Left renal pelvis (tissue), 4 donors: ENCODE measurements at regions not wholly inside any gene's neighbourhood (a gene's known extent, or its start where the extent isn't known, plus 50 kb on each side); places are given as distances from the start of the nearest gene placed in this dataset.
"Not testable (repeated sequence)": the region's sequence is repeated elsewhere in the genome, so short reads cannot be mapped to it uniquely, and the experiment has no call there.

ENCODE experiments used
- DNase-seq, 4 donors: peaks; one replicate each; pipeline ENCODE4 v3.0.0-alpha.2; 2013; ENCODE audit warnings: low read depth in 4 of 4, low spot score in 3 of 4

DNA sequence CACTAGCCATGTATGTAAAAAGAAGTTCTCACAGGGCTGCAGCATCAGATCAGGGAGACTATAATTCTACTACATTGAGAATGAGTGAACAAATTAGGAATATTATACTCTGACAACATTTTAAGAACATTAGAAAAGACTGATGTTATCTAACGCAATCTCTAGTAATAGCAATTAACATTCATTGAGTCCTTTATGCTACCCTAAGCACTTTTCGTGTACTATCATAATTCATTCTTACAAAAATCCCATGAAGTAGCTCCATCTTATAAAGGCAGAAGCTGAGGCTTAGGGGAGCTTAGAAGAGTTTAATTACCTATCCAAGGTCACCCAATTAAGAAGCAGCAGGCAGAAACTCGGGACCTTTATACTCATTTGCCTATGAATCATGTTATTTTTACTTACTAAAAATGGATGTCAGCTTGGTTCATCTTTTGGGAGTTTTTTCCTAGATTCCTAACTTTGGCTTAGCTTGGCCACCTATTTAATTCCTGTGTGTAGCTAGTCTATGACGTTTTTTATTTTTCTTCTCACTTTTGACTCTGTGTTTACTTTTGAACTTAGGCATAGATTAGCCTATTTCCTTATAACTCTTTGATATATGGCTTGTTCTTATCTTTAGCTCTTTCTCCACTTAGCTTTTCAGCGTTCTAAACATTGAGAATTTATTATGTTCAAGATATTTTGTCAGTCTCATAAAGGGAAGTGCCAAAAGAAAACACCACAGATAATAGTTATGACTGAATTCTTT lies 333.5 kb upstream of the DCN start:
- DNase-seq = no peak

DNA sequence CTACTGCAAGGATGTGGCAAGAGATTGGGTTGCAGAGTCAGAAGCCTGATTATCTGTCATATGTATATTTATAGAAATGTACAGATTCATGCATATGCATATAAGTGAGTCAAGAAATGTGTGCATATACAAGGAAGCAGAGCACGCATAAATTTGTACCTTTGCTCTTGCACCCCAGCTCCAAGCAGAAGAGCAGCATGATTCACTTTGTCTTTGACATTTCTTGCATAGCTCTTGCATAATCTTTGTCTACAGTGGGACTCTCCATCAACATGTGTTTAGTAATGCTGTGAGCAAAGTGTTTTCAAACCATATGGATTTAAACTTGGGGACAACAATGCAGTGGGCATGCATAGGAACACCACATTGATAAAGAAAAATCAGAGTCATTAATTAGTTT lies 330.7 kb upstream of the DCN start:
- no peak for DNase-seq

DNA sequence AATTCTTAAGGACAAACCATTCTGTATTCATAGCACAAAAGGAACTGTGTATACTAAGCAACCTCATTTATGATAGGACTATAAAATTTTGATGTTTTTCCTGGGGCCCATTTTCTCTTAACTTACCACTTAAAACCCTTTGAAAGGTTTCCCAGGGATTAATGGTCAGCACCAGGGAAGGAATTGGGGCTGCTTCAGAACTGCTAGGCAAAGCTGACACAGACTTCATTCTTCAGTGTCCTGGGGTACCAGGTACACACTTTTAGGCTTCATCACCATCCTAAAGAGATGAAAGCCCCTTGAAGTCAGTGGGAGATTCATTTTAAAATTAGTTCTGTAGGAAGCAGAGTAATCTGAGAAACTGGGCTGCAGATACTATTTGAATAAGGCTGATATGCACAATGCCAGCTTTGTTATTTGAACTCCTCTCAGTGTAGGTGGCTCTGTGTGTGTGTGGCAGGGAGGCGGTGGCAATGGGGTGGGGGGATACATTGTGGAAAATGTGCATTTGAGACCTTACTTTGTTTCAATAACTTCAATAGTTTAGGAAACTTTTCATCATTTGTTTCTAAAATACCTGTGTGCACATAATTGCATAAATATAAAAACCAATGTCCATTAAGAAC lies 329.3 kb upstream of the DCN start:
- DNase-seq = no peak

DNA sequence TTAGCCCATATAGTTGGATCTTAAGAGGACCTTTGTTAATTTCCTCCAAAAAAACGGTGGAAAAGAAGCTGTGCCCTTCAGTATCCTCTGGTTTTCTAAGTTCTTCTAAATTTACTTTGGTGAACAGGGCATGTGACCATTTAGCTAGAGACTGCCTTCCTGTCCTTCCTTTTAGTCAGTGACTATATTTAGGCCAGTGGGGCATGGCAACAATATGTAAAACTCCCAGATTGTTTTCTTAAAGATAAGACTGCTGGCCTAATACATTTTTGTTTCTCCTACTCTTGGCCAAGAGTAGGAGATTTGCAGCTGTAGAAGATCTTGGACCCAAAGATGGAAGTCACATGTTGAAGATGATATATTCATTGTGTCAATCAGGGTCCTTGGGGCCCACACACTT lies 325.1 kb upstream of the DCN start:
- DNase-seq = no peak

DNA sequence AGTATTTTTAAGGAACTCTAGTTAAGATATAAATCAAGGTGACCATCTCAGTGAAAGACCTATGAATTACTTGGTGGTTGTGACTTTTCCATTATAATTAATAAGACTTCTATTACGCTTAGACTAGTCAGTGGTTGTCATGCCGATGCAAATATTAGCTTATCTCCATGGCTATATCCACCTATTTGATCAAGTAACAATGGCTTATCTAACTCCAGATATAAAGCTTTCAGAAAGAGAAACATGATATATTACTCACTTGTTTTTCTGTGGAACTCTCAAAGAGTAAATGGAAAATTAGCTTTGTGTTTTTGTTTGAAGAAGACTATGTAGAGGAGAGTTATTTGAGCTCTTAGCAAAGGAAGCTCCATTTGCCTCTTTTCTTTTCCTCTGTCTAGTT lies 323.8 kb upstream of the DCN start:
- DNase-seq = no peak

DNA sequence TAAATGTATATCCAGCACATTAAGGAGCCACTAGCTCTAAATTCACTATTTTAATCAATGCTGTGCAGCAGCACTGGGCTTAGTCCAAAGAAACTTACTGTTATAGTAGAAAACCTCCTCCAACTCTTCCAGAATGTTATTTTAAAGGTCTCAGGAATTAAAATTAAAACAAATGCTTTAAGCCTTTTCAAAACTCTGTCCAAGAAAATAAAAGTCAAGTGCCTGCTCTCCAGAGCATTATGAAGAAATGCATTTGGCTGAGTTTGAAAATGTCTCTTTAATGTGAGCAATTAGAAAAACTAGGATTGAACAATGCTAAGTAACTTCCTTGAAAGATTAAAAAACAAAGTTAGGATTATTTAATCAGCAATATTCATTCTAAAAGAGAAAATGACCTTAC lies 322.4 kb upstream of the DCN start:
- no peak for DNase-seq

DNA sequence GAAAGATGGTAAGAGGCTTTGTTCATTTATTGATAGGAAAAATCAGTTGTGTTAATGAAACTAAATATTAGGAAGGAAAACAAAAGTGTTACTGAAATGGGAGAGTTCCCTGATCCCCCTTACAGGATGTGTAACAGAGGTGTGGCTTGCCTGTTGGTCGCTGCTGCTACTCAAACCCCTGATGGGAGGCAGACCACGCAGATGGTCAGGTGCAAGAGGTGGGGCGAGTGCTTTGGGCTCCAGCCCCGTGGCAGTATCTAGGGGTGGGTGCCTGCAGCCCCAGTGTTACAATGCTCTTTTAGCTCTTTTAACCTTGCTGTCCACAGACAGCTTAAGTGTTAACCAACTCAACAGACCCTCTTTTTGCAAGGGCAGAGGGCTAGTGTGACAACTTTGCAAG lies 319.6 kb upstream of the DCN start:
- no peak for DNase-seq

DNA sequence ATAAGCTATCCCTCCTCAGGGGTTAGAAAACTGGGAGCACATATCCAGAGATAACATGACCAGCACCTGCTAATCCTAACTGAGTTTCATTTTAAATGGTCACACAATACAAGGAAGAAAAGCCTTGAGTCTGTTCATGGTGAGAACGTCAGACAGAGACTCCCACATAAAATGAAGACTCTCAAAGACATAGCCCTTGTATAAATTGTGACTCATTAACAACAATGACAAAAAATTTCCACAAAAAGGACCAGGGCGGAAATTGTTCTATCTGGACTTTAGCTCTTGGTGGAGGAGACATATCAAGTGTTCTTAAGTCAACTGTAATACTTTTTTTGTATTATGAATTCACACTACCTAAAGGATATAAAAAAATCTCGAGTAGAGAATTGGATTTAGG lies 313.7 kb upstream of the DCN start:
- no peak for DNase-seq

DNA sequence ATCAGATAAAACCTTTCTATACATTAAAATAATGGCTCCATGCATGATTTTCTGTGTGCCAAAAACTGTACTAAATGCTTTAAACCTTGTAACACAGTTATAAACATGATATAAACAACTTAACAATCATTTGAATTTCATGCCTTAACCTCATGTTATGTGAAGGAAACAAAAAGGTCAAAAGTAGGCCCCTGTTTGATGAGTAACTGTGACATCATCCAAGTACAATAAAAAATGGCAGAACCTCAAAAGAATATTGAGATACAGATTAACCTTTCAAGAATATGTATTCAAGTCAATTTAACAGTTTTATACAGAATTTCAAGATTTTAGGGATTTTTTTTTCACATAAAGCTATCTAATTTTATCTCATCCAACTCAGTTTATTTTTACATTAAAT lies 310.7 kb upstream of the DCN start:
- no peak for DNase-seq

DNA sequence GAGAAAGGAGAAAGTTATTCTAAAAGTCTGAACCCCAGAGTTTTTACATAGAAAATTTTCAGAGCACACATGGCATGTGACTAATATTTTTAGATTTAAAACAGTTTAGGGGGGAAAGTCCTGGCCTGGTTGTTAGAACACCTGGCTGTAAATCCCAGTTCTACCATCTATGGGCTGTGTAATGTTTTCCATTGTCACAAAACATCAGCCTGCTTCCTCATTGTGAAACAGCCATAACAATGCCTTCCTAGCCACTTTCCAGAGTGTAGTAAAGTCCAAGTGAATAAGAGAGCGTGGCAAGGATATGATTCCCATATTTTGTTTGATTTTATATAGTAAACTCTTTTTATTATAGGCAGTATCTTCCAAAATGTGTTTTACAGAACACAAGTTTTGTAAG lies 310.0 kb upstream of the DCN start:
- DNase-seq = no peak

DNA sequence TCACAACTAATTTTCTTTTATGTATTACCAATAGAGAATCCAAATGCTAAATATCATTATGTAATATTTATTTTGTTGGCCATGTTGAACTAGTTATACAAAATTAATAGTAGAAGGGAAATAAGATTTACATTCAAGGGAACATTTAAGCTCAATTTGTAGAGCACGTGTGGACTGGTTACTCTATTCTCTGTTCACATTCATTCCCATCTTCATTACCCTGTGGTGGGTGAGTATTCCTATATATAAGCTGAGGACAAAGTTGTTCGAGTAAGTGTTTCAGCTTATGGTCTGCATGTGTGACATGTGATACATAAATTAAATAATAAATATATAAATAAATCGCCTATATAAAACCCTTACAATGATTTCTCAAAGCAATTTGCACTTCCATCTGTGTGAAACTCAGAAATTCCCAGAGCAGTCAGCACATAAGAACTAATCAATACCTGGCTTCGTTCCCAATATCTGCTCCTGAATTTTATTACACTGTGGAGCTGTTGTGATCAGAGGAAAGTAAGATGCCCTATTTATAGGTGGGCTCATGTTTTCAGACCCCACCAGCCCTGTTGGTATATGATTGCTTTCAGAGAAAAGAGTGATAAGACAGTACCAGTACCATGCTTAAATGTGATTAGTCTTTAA lies 308.2 kb upstream of the DCN start:
- DNase-seq = no peak

DNA sequence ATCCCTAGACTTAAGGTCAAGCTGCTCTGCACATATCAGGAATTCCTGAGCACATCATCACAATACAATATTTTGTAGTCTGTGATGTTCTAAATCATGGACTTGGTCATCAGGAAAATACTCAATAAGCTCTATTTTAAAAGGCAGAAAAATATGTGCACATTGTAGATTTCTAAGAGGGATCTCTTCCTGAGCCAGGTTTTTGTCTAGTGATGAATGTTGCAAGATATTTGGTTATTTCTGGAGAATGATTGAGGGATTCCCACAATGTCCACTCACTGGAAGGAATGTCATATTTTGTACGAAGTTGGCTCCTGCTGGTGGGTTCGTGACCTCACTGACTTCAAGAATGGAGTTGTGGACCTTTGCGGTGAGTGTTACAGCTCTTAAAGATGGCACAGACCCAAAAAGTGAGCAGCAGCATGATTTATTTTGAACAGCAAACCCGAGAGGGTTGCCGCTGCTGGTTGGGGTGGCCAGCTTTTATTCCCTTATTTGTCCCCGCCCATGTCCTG lies 300.9 kb upstream of the DCN start:
- DNase-seq = no peak

DNA sequence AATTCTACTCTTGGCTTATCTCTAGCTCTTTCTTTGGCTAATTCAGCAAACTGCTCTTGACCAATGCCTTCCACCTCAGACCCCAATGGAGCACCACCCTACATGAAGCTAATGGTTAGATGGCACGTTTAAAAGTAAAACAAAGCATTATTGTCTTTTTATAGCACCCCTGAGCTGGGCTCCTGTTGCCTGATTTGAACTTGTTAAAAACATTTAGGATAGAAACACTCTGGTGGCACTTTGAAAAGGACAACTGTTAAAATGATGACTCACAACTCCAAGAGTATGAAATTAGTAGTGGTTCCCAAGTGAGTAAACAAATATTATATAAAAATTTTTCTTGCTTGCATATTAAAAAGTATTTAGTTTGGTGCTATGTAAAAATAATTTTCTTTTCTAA lies 299.6 kb upstream of the DCN start:
- DNase-seq = no peak

DNA sequence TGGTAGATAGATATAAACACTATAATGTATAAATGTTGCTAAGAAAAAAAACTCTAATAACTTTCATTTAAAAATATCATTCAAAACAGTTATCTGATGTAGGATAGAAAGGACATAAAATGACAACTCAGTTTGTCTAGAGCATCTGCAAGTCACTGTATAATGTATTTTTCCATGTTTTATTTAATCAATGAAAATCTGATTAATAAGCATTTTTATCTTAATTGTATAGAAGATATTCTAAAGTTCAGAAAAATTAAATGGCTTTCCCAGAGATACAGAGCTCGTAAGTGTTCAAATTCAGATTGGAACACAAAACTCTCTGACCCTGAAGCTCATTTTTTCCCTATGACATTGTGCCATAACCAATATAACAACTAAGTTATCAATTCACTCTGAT lies 295.9 kb upstream of the DCN start:
- no peak for DNase-seq

DNA sequence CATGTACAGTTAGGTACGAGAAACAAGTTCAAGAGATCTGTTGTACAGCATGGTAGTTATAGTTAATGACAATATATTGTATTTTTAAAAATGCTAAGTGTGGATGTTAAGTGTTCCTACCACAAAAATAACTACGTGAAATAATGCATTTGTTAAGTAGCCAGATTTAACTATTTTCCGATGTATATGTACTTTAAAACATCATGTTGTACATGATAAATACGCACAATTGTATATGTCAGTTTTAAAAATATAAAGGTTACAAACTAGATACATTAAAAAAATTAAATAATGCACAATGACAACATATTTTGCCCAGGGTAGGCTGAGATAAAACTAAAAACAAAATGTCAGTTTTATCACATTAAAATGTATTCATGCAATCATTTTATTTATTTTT lies 285.1 kb upstream of the DCN start:
- no peak for DNase-seq

DNA sequence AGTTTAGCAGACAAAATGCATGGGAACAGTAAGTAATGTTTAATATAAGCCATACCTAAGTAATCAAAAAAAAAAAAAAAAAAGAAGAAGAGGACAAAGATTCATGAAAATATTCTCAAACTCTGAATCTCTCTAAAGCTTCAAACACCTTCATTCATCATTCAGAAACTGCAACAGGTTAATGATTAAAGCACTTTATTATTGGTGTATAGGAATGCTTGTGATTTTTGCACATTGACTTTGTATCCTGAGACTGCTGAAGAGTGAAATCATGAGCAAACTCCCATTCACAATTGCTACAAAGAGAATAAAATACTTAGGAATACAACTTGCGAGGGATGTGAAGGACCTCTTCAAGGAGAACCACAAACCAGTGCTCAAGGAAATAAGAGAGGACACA lies 278.4 kb upstream of the DCN start:
- DNase-seq = no peak

DNA sequence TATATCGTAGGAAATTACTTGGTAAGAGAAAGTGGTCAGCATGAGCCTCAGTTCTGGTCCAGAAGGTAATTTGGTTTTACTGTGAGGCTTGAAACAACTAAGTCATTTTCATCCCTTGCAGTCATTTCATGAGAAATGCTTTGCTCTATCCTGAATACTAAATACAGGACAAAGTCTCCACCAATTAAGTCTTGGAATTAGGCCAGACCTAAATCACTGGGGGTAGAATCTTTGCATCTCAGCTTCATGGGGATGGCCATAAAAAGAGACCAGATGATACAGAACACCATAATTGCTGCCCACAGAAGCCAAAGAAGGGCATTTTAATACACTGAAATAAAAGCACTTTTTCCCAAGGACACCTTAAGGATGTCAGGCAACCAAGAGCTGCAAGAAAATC lies 277.9 kb upstream of the DCN start:
- DNase-seq = no peak

DNA sequence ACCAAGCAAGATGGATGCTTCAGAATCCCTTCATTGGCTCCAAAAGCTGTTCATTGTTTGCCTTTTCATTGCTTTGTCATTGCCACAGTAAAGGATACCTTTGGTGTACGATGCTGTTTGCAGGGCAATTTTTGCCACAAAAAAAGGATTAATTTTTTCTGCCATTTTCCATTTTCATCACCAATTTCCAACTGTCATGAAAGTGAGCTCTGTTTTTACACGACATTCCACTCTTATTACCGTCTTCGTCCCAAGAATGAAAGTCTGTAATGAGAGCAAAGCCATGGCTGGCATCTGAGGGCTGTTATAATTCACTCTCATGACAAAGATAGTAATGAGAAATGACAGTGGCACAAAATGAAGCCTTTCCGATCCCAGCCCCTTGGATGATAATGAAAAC lies 272.7 kb upstream of the DCN start:
- no peak for DNase-seq

DNA sequence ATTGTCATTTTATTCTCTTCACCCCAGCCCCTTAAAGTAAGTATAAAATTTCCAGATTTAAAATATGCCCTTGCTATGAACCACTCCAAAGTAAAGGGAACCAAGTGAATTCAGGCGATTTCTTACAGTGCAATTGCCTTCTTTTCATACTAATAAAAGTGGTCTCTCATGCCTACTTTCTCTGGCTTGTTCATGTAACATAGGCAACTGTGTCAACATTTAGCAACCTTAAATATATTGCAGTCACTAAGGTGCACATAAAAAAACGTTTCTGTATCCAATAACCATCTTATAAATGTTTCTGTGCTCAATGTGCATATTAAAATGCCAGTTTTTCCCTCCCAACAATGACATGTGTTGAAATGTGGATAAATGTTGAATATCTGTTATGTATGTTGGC lies 271.6 kb upstream of the DCN start:
- no peak for DNase-seq

DNA sequence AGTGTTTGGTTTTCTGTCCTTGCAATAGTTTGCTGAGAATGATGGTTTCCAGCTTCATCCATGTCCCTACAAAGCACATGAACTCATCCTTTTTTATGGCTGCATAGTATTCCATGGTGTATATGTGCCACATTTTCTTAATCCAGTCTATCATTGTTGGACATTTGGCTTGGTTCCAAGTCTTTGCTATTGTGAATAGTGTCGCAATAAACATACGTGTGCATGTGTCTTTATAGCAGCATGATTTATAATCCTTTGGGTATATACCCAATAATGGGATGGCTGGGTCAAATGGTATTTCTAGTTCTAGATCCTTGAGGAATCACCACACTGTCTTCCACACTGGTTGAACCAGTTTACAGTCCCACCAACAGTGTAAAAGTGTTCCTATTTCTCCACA lies 269.8 kb upstream of the DCN start:
- DNase-seq = not testable (repeated sequence)

DNA sequence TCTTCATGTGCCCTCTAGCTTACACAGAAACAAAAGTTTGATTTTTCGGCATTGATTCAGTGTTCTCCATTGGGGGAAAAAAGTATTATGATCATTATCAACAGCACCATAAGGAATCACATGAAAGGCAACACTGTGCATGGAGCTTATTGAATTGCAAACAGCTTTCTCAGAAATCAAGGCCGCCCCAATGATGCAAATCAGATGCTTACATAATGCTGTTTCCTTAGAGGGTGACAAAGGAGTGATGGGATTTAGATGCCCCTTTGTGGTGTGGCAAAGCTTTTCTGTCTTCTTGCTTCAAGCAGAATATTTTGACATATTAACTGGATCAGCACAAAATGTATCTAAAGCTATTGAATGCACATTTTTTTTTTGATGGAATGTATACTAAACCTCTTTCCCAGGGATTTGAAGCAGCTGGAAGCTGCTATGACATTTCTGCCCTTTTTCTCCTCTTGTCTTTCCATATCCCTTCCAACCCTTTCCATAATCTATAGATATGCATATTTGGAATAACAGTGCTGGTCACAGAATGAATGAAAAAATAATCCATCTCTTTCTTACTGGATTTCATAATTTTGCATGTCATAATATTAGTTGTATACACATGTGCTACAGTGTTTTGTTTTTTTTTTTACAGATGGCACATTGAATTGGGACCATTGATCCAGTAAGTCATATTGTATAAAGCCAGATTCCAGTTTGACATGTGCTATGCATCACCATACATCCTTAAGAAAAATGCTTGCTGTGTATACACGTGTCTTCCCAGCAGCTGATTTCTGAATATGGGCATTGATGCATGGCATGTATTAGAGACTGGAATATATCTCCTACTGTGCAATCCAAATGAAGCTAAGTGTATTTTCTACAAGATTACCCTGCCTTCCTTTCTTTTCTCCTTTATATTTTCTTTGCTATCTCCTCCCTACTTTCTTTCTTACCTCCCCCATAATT lies 259.7 kb upstream of the DCN start:
- DNase-seq = no peak
